Heart right ventricle (tissue), 16 donors: ENCODE measurements at regions not wholly inside any gene's neighbourhood (a gene's known extent, or its start where the extent isn't known, plus 50 kb on each side); places are given as distances from the start of the nearest gene placed in this dataset.

ENCODE experiments used
- ATAC-seq, 8 donors: fragments of 200-7000 bp; cut with Tn5 transposase; one replicate each; pipeline ENCODE4 v1.9.1; 2020; ENCODE audit warnings: mild to moderate bottlenecking in 8 of 8, moderate library complexity in 8 of 8, moderate number of reproducible peaks in 1 of 8
- DNase-seq, 2 donors: peaks; one replicate each; pipeline ENCODE4 v3.0.0-alpha.2; 2020
- H3K27ac ChIP-seq, 10 donors: fragments of 200-600 bp; sonication (generic) in 2 of 10; one replicate each; pipeline versions ENCODE4 v1.5.0 to v1.8.0; 2020 to 2022; ENCODE audit warnings: mild to moderate bottlenecking in 3 of 10
- H3K27me3 ChIP-seq, 7 donors: fragments of 200-600 bp; one replicate each; pipeline ENCODE4 v1.8.0; 2021 to 2022; ENCODE audit warnings: mild to moderate bottlenecking in 2 of 7
- H3K36me3 ChIP-seq, 9 donors: fragments of 200-600 bp; sonication (generic) in 1 of 9; one replicate each; pipeline versions ENCODE4 v1.5.0 to v1.8.0; 2020 to 2022; ENCODE audit warnings: mild to moderate bottlenecking in 2 of 9
- H3K4me1 ChIP-seq, 9 donors: fragments of 200-600 bp; sonication (generic) in 1 of 9; one replicate each; pipeline versions ENCODE4 v1.5.0 to v1.8.0; 2020 to 2022; ENCODE audit warnings: mild to moderate bottlenecking in 4 of 9
- H3K4me3 ChIP-seq, 10 donors: fragments of 200-600 bp; sonication (generic) in 2 of 10; one replicate each; pipeline versions ENCODE4 v1.5.0 to v1.8.0; 2020 to 2022; ENCODE audit warnings: mild to moderate bottlenecking in 7 of 10, moderate library complexity in 2 of 10
- H3K9me3 ChIP-seq, 11 donors: fragments of 200-600 bp in 10 of 11; sonication (generic) in 2 of 11; one replicate each; pipeline versions ENCODE4 v1.5.0 to v1.8.0; 2013 to 2022; ENCODE audit warnings: mild to moderate bottlenecking in 2 of 11, control low read depth in 1 of 11, moderate library complexity in 1 of 11
- CTCF ChIP-seq, 9 donors: fragments of 200-600 bp; sonication (generic) in 2 of 9; IDR thresholded peaks; one replicate each; pipeline versions ENCODE4 v1.5.0 to v1.8.0; 2021 to 2022; ENCODE audit warnings: antibody characterized with exemption in 9 of 9, mild to moderate bottlenecking in 5 of 9, moderate library complexity in 1 of 9
- WGBS, 2 donors: extraction: QIAGEN DNeasy Blood & Tissue Kit; methylation state at CpG; one replicate each; pipeline ENCODE4 v1.1.7; 2013; ENCODE audit warnings: inconsistent platforms in 1 of 2; 5-methylcytosine and 5-hydroxymethylcytosine counted together
- intact Hi-C, 10 donors: fragments of 100-400 bp; cut with DNase I; formaldehyde crosslinking; loops; one replicate each; pipeline versions ENCODE4 v1.11.1 to v1.14.2; 2022
- donor health status: Arrhythmogenic right ventricular cardiomyopathy.
- donor health status: ischemic (EF 13 %, LVEDD 7.1; RV severe dilation, severe dysfunction).
- donor health status: healthy with polysubstance abuse.
- donor health status: DM: no; HTN: yes; CAD: no.
- donor health status: DM: no; HTN: no; CAD: no.
- donor health status: ischemic (EF 25% LVEDD 6.9; RV normal size, moderate dysfunction).
- donor health status: ischemic (EF 25% LVEDD 5.7; RV mildly dilated, moderate dysfunction).
- donor health status: healthy.
- donor health status: DM: yes; HTN: yes; CAD: no.
- donor health status: Ischemic cardiomyopathy.
- donor health status: ischemic (EF 35%, LVEDD 5.7; RV mildly dilated, moderate dysfunction).
- donor health status: nonischemic (EF 11% LVEDD 7.7; RV severe dilation, severe dysfunction).
- donor health status: DM: yes; HTN: yes; CAD: no.
- donor health status: PGD.
- donor health status: ischemic (EF 29% LVEDD 5.4; RV normal size, mild dysfunction).
- donor health status: nonischemic (EF 23%, LVEDD 6.1; RV moderate dilation, normal function).

GRCh38 chr22:27637604-27638003, 164.0 kb downstream of the MN1 start:
- TF ChIP-seq CTCF (IDR thresholded peaks at IDR 0.05) = no peak
- Histone ChIP-seq H3K27me3 (no peaks in the 10 kb centered on the region), H3K4me1 (peaks cover 0 to 44% (median 15%) of the 10 kb centered on the region in 9 donors), H3K9me3 (no peaks in the 10 kb centered on the region), H3K4me3 (no peak overlapping the region), H3K36me3 (no peaks in the 10 kb centered on the region), H3K27ac (peak overlapping the region in 6 of 10 donors; percentile 45 to 83 (median 70))
- intact Hi-C loops = loop anchor here in 5 of 10 donors (2.0 to 10.0 kb wide), 6 partner anchors 13 to 167 kb away; partner anchors contain the start of gene MN1 (in 3 of the 5)
- 58 to 69% methylated on average over 3 of the region's 3 CpGs for WGBS, 2 donors
- DNase-seq (no peak), ATAC-seq (peak in 1 of 8 donors; percentile 47)

DNA sequence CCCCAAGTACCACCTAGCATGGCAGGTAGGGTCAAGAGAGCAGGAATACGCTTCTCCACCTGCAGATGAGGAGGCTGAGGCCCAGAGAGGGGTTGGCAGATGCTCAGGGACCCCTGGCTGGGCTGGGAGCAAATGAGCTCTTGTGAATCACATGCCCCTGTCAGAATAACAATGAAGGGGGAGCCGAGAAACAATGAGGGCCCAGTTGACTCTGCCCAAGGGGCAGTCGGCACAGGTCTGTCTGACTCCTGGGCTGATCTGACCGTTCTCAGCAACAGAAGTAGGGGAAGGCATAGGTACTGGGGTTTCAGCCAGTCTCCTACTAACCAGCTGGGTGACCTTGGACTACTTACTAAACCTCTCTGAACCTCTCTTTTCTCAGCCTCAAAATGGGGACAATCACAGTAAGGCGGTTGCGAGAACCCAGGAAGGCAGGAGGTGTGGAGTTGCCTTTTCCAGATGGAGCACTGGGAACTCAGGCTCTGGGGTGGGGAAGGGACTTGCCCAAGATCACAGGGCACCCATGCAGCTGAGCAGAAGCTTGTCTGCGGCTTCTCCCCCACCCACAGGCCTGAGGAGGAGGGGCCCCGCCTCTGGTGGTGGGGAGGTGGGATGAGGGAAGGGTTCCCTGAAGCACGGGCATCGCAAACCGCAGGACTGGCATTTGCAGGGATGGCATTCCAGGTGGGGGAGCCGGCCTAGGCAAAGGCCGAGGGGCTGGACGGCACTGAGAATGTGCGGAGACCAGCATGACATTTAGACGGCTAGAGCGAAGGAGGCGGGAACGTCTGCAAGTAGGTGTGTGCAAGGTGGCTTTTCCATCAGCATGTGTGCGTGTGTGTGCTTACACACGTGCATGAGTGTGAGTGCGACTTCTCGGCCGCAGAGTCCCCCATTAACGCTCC, 163.0 kb downstream of the MN1 start:
- ATAC-seq (no peak), DNase-seq (no peak)
- TF ChIP-seq CTCF (IDR thresholded peaks at IDR 0.05) = no peak
- no peaks in the 10 kb centered on the region for H3K27me3 ChIP-seq
- intact Hi-C loops = loop anchor here in 4 of 10 donors (5.0 to 10.0 kb wide), 4 partner anchors 49 to 166 kb away; partner anchors contain the start of gene MN1 (in 3 of the 4)
- peaks cover 0 to 39% (median 11%) of the 10 kb centered on the region in 9 donors for H3K4me1 ChIP-seq
- no peaks in the 10 kb centered on the region for H3K9me3 ChIP-seq
- H3K36me3 ChIP-seq = no peaks in the 10 kb centered on the region
- peak overlapping the region in 2 of 10 donors; percentile 68 to 83 for H3K27ac ChIP-seq
- H3K4me3 ChIP-seq = peak overlapping the region in 3 of 10 donors; percentile 3 to 28 (median 11)
- WGBS, 2 donors = 79 to 84% methylated on average over 25 of the region's 25 CpGs

DNA sequence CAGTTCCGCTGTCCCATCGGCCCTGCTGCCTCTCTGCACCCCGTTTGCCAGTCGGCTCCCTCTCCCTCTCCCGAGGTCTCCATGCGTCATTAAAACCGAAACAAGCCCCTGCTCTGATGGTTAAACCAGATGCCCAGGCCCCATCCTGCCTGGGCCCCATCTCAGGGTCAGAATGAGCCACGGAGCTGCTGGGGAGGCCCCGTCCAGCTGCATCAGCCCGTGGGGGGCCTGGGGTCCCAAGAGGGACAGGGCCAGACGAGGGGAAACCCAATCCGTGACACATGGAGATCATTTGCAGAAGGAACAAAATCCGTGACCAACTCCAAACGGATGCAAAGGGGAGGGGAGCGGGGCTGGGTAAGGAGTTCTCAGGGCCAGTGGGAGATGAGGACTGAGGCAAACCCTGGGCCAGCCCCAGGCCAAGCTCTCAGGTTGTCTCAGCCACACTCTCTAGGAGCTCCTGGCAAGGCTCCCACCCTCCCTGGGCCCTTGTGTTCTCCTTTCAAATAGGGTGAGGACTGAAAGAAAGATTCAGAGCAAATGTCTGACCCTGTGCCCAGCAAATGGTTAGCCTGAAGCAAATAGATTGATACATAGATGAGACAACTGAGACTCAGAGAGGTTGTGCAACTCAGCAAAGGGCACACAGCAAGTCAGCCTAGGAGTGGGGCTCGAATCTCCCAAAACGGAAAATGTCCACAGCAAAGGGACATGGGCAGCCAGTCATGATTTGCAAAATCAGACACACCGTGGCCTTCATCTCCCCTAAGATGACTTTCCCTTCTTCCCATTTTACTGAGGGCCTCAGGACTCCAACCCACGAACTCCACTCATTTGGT, 162.1 kb downstream of the MN1 start:
- ATAC-seq (peak in 4 of 8 donors; percentile 3 to 31 (median 22)), DNase-seq (peak; percentile 21 to 40)
- WGBS, 2 donors = 63 to 71% methylated on average over 19 of the region's 19 CpGs
- intact Hi-C loops = loop anchor here in 4 of 10 donors (5.0 to 10.0 kb wide), 4 partner anchors 48 to 165 kb away; partner anchors contain the start of gene MN1 (in 3 of the 4)
- no peak for TF ChIP-seq CTCF (IDR thresholded peaks at IDR 0.05)
- Histone ChIP-seq H3K27me3 (no peaks in the 10 kb centered on the region), H3K4me1 (peaks cover 0 to 39% (median 10%) of the 10 kb centered on the region in 9 donors), H3K36me3 (no peaks in the 10 kb centered on the region), H3K4me3 (peak overlapping the region in 4 of 10 donors; percentile 3 to 28 (median 14)), H3K27ac (peak overlapping the region in 3 of 10 donors; percentile 19 to 43 (median 25)), H3K9me3 (no peaks in the 10 kb centered on the region)
